OCI-LY7 (cell line): ENCODE measurements at regions not wholly inside any gene's neighbourhood (a gene's known extent, or its start where the extent isn't known, plus 50 kb on each side); places are given as distances from the start of the nearest gene placed in this dataset.

Source experiments
- BruUV-seq: library from RNA; stranded (reverse); fragments of 400-500 nt; replicated peaks from 2 replicates; lab custom pipeline; 2021; lab: Mats Ljungman, UMichigan
- CTCF ChIA-PET: fragments of 300-600 bp; sonication (Branson Sonifier 250); formaldehyde crosslinking; loops from one replicate; lab custom pipeline; 2022; ENCODE audit warnings: antibody characterized with exemption; ENCODE audit not compliant: unreplicated experiment; lab: Charles Lee
- POLR2A ChIA-PET: fragments of 300-600 bp; sonication (Branson Sonifier 250); formaldehyde crosslinking; loops from one replicate; lab custom pipeline; 2022; ENCODE audit warnings: antibody characterized with exemption; lab: Charles Lee
- DNase-seq: peaks from one replicate; pipeline ENCODE4 v3.0.0-alpha.2; 2015; ENCODE audit warnings: low spot score
- H2AFZ ChIP-seq: fragments of 200-600 bp; sonication (generic), shearing (Covaris generic); 2 replicates; pipeline ENCODE4 v1.6.1; 2014; ENCODE audit warnings: mild to moderate bottlenecking, antibody characterized with exemption, low read length, moderate library complexity
- H3K27ac ChIP-seq: fragments of 200-600 bp; sonication (generic); 2 replicates; pipeline ENCODE4 v1.5.1; 2014; ENCODE audit warnings: mixed run types, low read depth, mild to moderate bottlenecking, moderate library complexity, low read length, inconsistent platforms; ENCODE audit not compliant: poor library complexity, severe bottlenecking
- H3K36me3 ChIP-seq: fragments of 200-600 bp; sonication (generic); 2 replicates; pipeline ENCODE4 v1.6.1; 2014; ENCODE audit warnings: mild to moderate bottlenecking, antibody characterized with exemption, low read length, moderate library complexity, mixed read lengths; ENCODE audit not compliant: insufficient read depth
- H3K4me1 ChIP-seq: fragments of 200-600 bp; sonication (generic); 2 replicates; pipeline ENCODE4 v1.5.1; 2014; ENCODE audit warnings: mild to moderate bottlenecking, low read length; ENCODE audit not compliant: insufficient read depth, poor library complexity, severe bottlenecking
- H3K4me2 ChIP-seq: fragments of 200-600 bp; sonication (generic); 2 replicates; pipeline ENCODE4 v1.6.1; 2014; ENCODE audit warnings: mild to moderate bottlenecking, low read length
- H3K4me3 ChIP-seq: fragments of 200-600 bp; sonication (generic); 2 replicates; pipeline ENCODE4 v1.5.1; 2014; ENCODE audit warnings: mild to moderate bottlenecking, low read depth, low read length; ENCODE audit not compliant: poor library complexity, severe bottlenecking
- H3K79me2 ChIP-seq: fragments of 200-600 bp; sonication (generic); 2 replicates; pipeline ENCODE4 v1.6.1; 2016; ENCODE audit warnings: low read depth, mild to moderate bottlenecking, low read length, moderate library complexity, mixed read lengths; ENCODE audit not compliant: insufficient read depth
- H3K9me2 ChIP-seq: fragments of 200-600 bp; sonication (generic); 2 replicates; pipeline ENCODE4 v1.6.1; 2016; ENCODE audit warnings: mild to moderate bottlenecking, low read length, mixed read lengths; ENCODE audit not compliant: insufficient read depth
- H3K9me3 ChIP-seq: fragments of 200-600 bp; sonication (generic); 2 replicates; pipeline ENCODE4 v1.6.1; 2014; ENCODE audit warnings: mild to moderate bottlenecking, mixed run types, low read length, mixed read lengths
- H4K20me1 ChIP-seq: fragments of 200-600 bp; sonication (generic); 2 replicates; pipeline ENCODE4 v1.6.1; 2014; ENCODE audit warnings: mild to moderate bottlenecking, antibody characterized with exemption, low read length, moderate library complexity, mixed read lengths; ENCODE audit not compliant: insufficient read depth
- CTCF ChIP-seq: fragments of 200-600 bp; sonication (generic); conservative IDR thresholded peaks from 2 replicates; pipeline ENCODE4 v1.5.1; 2014; ENCODE audit warnings: mild to moderate bottlenecking, antibody characterized with exemption, low read length, moderate library complexity, mixed read lengths
- EZH2phosphoT487 ChIP-seq: fragments of 200-600 bp; sonication (generic); IDR thresholded peaks from 2 replicates; pipeline ENCODE4 v1.6.1; 2018; ENCODE audit warnings: low read depth, borderline replicate concordance, mild to moderate bottlenecking, mixed run types, antibody characterized with exemption, low read length, moderate library complexity, mixed read lengths
- intact Hi-C: fragments of 100-400 bp; cut with micrococcal nuclease; formaldehyde crosslinking; loops from one replicate; pipeline ENCODE4 v1.10.0; 2022; ENCODE audit not compliant: unreplicated experiment

- TF ChIP-seq CTCF = no peak
- no peak for TF ChIP-seq EZH2phosphoT487
- intact Hi-C loops = no loop called here
- Histone ChIP-seq H3K4me1 (no peaks in the 10 kb centered on the region), H3K36me3 (no peaks in the 10 kb centered on the region), H3K79me2 (no peaks in the 10 kb centered on the region), H3K9me3 (no peaks in the 10 kb centered on the region), H3K4me3 (no peak overlapping the region), H3K9me2 (no peaks in the 10 kb centered on the region), H3K27ac (no peak overlapping the region), H2AFZ (no peak overlapping the region), H4K20me1 (no peaks in the 10 kb centered on the region), H3K4me2 (no peak overlapping the region)
- POLR2A ChIA-PET = no interaction called here
- DNase-seq = no peak
- CTCF ChIA-PET = no interaction called here
- no TSS peak for BruUV-seq
These were observed 325.7 kb downstream of the ADGRD1 start for GRCh38 chr12:131279281-131279921.

GRCh38 chr12:131280426-131280825 lies 326.7 kb downstream of the ADGRD1 start:
- Histone ChIP-seq H3K27ac (no peak overlapping the region), H3K4me3 (no peak overlapping the region), H2AFZ (no peak overlapping the region), H3K4me1 (peaks cover 2% of the 10 kb centered on the region), H3K79me2 (no peaks in the 10 kb centered on the region), H3K4me2 (no peak overlapping the region), H3K36me3 (no peaks in the 10 kb centered on the region), H4K20me1 (no peaks in the 10 kb centered on the region), H3K9me2 (no peaks in the 10 kb centered on the region), H3K9me3 (no peaks in the 10 kb centered on the region)
- ChIA-PET CTCF (no interaction called here), POLR2A (no interaction called here)
- intact Hi-C loops = no loop called here
- DNase-seq = no peak
- no TSS peak for BruUV-seq
- no peak for TF ChIP-seq CTCF
- no peak for TF ChIP-seq EZH2phosphoT487

GRCh38 chr12:131281016-131281415 lies 327.3 kb downstream of the ADGRD1 start:
- Histone ChIP-seq H3K9me3 (no peaks in the 10 kb centered on the region), H3K9me2 (no peaks in the 10 kb centered on the region), H2AFZ (no peak overlapping the region), H3K36me3 (no peaks in the 10 kb centered on the region), H3K4me2 (no peak overlapping the region), H3K27ac (no peak overlapping the region), H3K4me1 (peaks cover 3% of the 10 kb centered on the region), H4K20me1 (no peaks in the 10 kb centered on the region), H3K4me3 (no peak overlapping the region), H3K79me2 (no peaks in the 10 kb centered on the region)
- POLR2A ChIA-PET = no interaction called here
- DNase-seq = no peak
- no TSS peak for BruUV-seq
- intact Hi-C loops = no loop called here
- CTCF ChIA-PET = no interaction called here
- TF ChIP-seq EZH2phosphoT487 (no peak), CTCF (no peak)
